ENCODE measurements at regions not wholly inside any gene's neighbourhood (a gene's known extent, or its start where the extent isn't known, plus 50 kb on each side); places are given as distances from the start of the nearest gene placed in this dataset.

DNA sequence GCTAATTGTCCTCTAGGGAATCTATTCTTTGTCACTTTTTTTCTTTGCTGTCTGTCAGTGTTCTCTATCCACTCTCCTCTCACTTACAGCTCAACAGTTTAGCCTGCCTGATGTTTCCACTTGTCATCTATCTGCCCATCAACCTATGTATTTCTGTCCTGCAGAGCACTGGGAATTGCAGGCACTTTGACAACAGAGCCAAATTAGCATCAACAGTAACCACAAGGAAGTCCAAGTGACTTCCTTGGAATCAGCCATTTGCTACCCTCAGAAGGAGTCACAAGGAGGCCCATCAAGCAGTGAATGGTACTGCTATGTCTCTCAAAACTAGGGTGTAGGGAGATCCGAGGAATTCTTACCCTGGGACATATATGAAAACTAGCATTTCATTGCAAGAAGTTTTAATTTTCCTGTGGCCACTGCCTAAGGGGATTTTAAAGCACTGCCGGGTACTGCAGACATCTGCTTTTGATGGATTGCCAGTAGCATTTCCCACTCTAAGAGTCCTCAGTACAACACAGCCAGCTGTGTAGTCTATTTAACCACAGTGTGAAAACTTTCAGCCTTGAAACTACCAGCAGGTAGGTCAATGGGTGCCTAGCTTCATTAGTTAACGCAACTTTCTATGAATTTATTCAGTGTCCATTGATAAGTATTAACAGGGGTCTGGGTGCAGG is 898.8 kb downstream of the NTRK3 start:
- H3K9ac ChIP-seq (ENCODE audit: extremely low read depth, low read length, poor library complexity, severe bottlenecking), result no peak overlapping the region
- Mint-ChIP-seq H3K36me3 (ENCODE audit: low read depth) (no peaks in the 10 kb centered on the region), H3K4me1 (peaks cover 12% of the 10 kb centered on the region), H3K9me3 (no peaks in the 10 kb centered on the region), H3K27ac (no peak overlapping the region), H3K4me3 (no peak overlapping the region), H3K27me3 (ENCODE audit: insufficient read depth) (peaks cover 2% of the 10 kb centered on the region)
- H3K4me3 ChIP-seq (ENCODE audit: low read length), result no peak overlapping the region
- TF ChIP-seq, protein P1, sequence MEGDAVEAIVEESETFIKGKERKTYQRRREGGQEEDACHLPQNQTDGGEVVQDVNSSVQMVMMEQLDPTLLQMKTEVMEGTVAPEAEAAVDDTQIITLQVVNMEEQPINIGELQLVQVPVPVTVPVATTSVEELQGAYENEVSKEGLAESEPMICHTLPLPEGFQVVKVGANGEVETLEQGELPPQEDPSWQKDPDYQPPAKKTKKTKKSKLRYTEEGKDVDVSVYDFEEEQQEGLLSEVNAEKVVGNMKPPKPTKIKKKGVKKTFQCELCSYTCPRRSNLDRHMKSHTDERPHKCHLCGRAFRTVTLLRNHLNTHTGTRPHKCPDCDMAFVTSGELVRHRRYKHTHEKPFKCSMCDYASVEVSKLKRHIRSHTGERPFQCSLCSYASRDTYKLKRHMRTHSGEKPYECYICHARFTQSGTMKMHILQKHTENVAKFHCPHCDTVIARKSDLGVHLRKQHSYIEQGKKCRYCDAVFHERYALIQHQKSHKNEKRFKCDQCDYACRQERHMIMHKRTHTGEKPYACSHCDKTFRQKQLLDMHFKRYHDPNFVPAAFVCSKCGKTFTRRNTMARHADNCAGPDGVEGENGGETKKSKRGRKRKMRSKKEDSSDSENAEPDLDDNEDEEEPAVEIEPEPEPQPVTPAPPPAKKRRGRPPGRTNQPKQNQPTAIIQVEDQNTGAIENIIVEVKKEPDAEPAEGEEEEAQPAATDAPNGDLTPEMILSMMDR (conservative IDR thresholded peaks at IDR 0.05), result no peak
- H3K27ac ChIP-seq (ENCODE audit: low read depth, low read length), result no peak overlapping the region
- no peaks in the 10 kb centered on the region for H3K36me3 ChIP-seq (ENCODE audit: control insufficient read depth, insufficient read depth, low read length)
- no peaks in the 10 kb centered on the region for H3K27me3 ChIP-seq (ENCODE audit: control insufficient read depth, insufficient read depth, low read length, poor library complexity, severe bottlenecking)
- H3K9me3 ChIP-seq (ENCODE audit: control insufficient read depth, low read length), result no peaks in the 10 kb centered on the region
- WGBS, 2 experiments (ENCODE audit: insufficient coverage in 1 of 2, insufficient read length in 1 of 2), result 73 to 74% methylated on average over 2 to 3 of the region's 3 CpGs
- no peak for DNase-seq
- H3K4me1 ChIP-seq (ENCODE audit: control insufficient read depth, insufficient read depth, low read length), result no peaks in the 10 kb centered on the region

DNA sequence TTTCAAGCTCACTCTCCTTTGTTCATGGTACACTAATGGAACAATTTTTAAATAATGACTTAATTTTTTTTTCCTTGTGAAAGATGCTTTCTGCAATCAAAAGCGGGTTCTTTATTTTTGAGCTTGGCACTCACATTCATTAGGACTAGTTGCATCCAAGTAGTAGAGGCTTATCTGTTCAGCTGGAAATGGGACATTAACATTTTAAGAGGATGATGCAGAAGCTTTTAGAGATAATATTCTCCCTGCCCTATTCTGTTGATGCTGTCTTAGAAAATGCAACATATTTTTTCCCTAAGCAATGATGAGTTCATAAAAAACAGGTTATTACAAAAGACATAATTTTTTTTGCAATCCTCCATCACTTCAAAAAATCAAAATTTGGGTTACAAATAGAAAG is 900.6 kb downstream of the NTRK3 start:
- no peaks in the 10 kb centered on the region for H3K27me3 ChIP-seq (ENCODE audit: control insufficient read depth, insufficient read depth, low read length, poor library complexity, severe bottlenecking)
- H3K9ac ChIP-seq (ENCODE audit: extremely low read depth, low read length, poor library complexity, severe bottlenecking), result no peak overlapping the region
- no peaks in the 10 kb centered on the region for H3K9me3 Mint-ChIP-seq
- no peak overlapping the region for H3K4me3 Mint-ChIP-seq
- H3K9me3 ChIP-seq (ENCODE audit: control insufficient read depth, low read length), result no peaks in the 10 kb centered on the region
- H3K4me3 ChIP-seq (ENCODE audit: low read length), result no peak overlapping the region
- no peaks in the 10 kb centered on the region for H3K36me3 Mint-ChIP-seq (ENCODE audit: low read depth)
- DNase-seq, result no peak
- H3K27me3 Mint-ChIP-seq (ENCODE audit: insufficient read depth), result peaks cover 3% of the 10 kb centered on the region
- TF ChIP-seq, protein P1 (conservative IDR thresholded peaks at IDR 0.05), result no peak
- no peaks in the 10 kb centered on the region for H3K36me3 ChIP-seq (ENCODE audit: control insufficient read depth, insufficient read depth, low read length)
- WGBS, 2 experiments (ENCODE audit: insufficient coverage in 1 of 2, insufficient read length in 1 of 2), result 100% methylated on average over 1 of the region's 1 CpG; no CpG with 5 or more reads in 1 of the 2 experiments
- no peak overlapping the region for H3K27ac Mint-ChIP-seq
- peaks cover 14% of the 10 kb centered on the region for H3K4me1 Mint-ChIP-seq
- H3K27ac ChIP-seq (ENCODE audit: low read depth, low read length), result no peak overlapping the region
- H3K4me1 ChIP-seq (ENCODE audit: control insufficient read depth, insufficient read depth, low read length), result no peaks in the 10 kb centered on the region

DNA sequence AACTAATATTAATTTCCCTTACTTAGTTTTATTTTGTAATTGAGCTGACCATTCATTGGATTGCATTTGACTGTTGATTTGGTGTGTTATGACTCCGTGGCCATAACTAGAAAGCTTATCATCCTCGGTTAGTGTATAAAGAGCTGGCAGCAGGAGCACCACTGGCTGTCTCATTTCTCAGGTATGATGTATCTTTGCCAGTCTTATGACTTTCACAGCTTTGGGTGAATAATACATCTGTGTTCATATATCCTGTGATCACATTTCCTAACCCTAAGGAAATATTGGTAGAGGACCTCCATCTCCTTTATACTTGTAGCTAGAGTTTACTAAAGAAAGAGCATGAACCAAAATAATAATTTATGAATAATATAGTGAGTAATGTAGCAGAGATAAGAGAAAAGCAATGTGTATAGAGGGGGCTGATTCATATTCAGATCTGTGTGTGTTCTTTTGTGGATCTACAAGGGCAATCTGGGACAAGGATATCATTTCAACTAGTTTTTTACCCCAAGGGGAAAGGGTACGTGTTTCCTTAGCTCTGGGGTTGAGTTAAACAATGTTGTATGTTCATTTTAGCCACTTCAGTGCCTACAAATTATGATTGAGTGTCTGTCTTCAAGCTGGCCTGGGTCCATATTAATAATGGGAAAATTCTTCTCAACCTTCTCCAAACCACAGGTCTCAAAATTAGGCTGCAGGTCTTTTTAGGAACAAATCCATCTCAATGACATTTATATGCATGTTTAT is 901.7 kb downstream of the NTRK3 start:
- Mint-ChIP-seq H3K27ac (no peak overlapping the region), H3K27me3 (ENCODE audit: insufficient read depth) (peaks cover 3% of the 10 kb centered on the region), H3K36me3 (ENCODE audit: low read depth) (no peaks in the 10 kb centered on the region), H3K4me3 (no peak overlapping the region), H3K4me1 (peaks cover 16% of the 10 kb centered on the region), H3K9me3 (no peaks in the 10 kb centered on the region)
- no peak overlapping the region for H3K4me3 ChIP-seq (ENCODE audit: low read length)
- TF ChIP-seq, protein P1 (conservative IDR thresholded peaks at IDR 0.05), result no peak
- WGBS, 2 experiments (ENCODE audit: insufficient coverage in 1 of 2, insufficient read length in 1 of 2), result 85 to 96% methylated on average over 2 to 3 of the region's 3 CpGs
- no peak for DNase-seq
- H3K9ac ChIP-seq (ENCODE audit: extremely low read depth, low read length, poor library complexity, severe bottlenecking), result no peak overlapping the region
- H3K9me3 ChIP-seq (ENCODE audit: control insufficient read depth, low read length), result no peaks in the 10 kb centered on the region
- H3K36me3 ChIP-seq (ENCODE audit: control insufficient read depth, insufficient read depth, low read length), result no peaks in the 10 kb centered on the region
- H3K27ac ChIP-seq (ENCODE audit: low read depth, low read length), result no peak overlapping the region
- H3K27me3 ChIP-seq (ENCODE audit: control insufficient read depth, insufficient read depth, low read length, poor library complexity, severe bottlenecking), result no peaks in the 10 kb centered on the region
- H3K4me1 ChIP-seq (ENCODE audit: control insufficient read depth, insufficient read depth, low read length), result no peaks in the 10 kb centered on the region

All from endodermal cell (in vitro differentiated cells).